HCT116 (cell line): ENCODE measurements at regions not wholly inside any gene's neighbourhood (a gene's known extent, or its start where the extent isn't known, plus 50 kb on each side); places are given as distances from the start of the nearest gene placed in this dataset.

Experiments used
- ATAC-seq: fragments of 200-7000 bp; cut with Tn5 transposase; 2 replicates; pipeline ENCODE4 v1.9.1; 2020; ENCODE audit warnings: mild to moderate bottlenecking, moderate library complexity
- BruUV-seq: library from RNA; stranded (reverse); fragments of 400-500 nt; replicated peaks from 2 replicates; lab custom pipeline; 2021; lab: Mats Ljungman, UMichigan
- CTCF ChIA-PET: fragments of 300-600 bp; sonication (Branson Sonifier 250); formaldehyde crosslinking; loops from one replicate; lab custom pipeline; 2021; ENCODE audit warnings: antibody characterized with exemption; lab: Charles Lee
- POLR2A ChIA-PET: fragments of 300-600, 350-600 bp; sonication (Branson Sonifier 250); formaldehyde crosslinking; loops from one replicate; lab custom pipeline; 2021; ENCODE audit warnings: antibody characterized with exemption; lab: Charles Lee
- RAD21 ChIA-PET, 2 experiments: fragments of 300-600 bp; sonication (Branson Sonifier 250); formaldehyde crosslinking; loops; one replicate each; lab custom pipeline; 2023; ENCODE audit warnings: low total read pairs in 2 of 2; ENCODE audit not compliant: uncharacterized antibody in 2 of 2, unreplicated experiment in 2 of 2, low non-redundant PET in 1 of 2; lab: Charles Lee
- DNase-seq: peaks from one replicate; pipeline ENCODE4 v3.0.0-alpha.2; 2010; ENCODE audit warnings: low read depth, low spot score
- H2AFZ ChIP-seq: fragments of 200-600 bp; shearing (Covaris generic), sonication (generic); 2 replicates; pipeline ENCODE4 v1.6.1; 2017; ENCODE audit warnings: low read depth, mixed run types, mixed read lengths, antibody characterized with exemption, low read length; ENCODE audit not compliant: poor library complexity, severe bottlenecking
- H3K27ac ChIP-seq: 2 replicates; pipeline ENCODE4 v1.5.1; 2012; ENCODE audit warnings: low read depth, low read length
- H3K27me3 ChIP-seq: fragments of 200-600 bp; sonication (generic); 2 replicates; pipeline ENCODE4 v1.6.1; 2016; ENCODE audit warnings: mixed run types, low read length, mixed read lengths; ENCODE audit not compliant: insufficient read depth
- H3K36me3 ChIP-seq, 2 experiments: fragments of 200-500 bp in 1 of 2; fragments of 200-600 bp in 1 of 2; sonication (Bioruptor generic) in 1 of 2; sonication (generic) in 1 of 2; 2 replicates each; pipeline versions ENCODE4 v1.5.1 to v1.6.1; 2014 to 2016; ENCODE audit warnings: low read length in 2 of 2, inconsistent platforms in 1 of 2, mixed read lengths in 1 of 2, mixed run types in 1 of 2; ENCODE audit not compliant: insufficient read depth in 2 of 2, control insufficient read depth in 1 of 2
- H3K4me1 ChIP-seq, 2 experiments: fragments of 200-600 bp in 1 of 2; sonication (generic) in 1 of 2; 2 replicates each; pipeline versions ENCODE4 v1.5.1 to v1.6.1; 2012 to 2017; ENCODE audit warnings: low read length in 2 of 2, inconsistent platforms in 1 of 2, mild to moderate bottlenecking in 1 of 2, mixed read lengths in 1 of 2, mixed run types in 1 of 2, moderate library complexity in 1 of 2; ENCODE audit not compliant: insufficient read depth in 2 of 2, control insufficient read depth in 1 of 2
- H3K4me2 ChIP-seq: fragments of 200-600 bp; sonication (generic); 2 replicates; pipeline ENCODE4 v1.6.1; 2017; ENCODE audit warnings: mixed run types, low read length, mixed read lengths
- H3K4me3 ChIP-seq, 2 experiments: fragments of 200-600 bp in 1 of 2; sonication (generic) in 1 of 2; replicated peaks in 1 of 2; 2 replicates each; pipeline ENCODE4 v1.5.1; 2011 to 2016; ENCODE audit warnings: low read length in 2 of 2, control low read depth in 1 of 2, low read depth in 1 of 2, mild to moderate bottlenecking in 1 of 2, mixed read lengths in 1 of 2, mixed run types in 1 of 2
- H3K79me2 ChIP-seq: fragments of 200-600 bp; sonication (generic); 2 replicates; pipeline ENCODE4 v1.6.1; 2017; ENCODE audit warnings: mild to moderate bottlenecking, mixed run types, low read length, moderate library complexity, mixed read lengths; ENCODE audit not compliant: insufficient read depth
- H3K9ac ChIP-seq: fragments of 200-600 bp; sonication (generic); 2 replicates; pipeline ENCODE4 v1.6.1; 2016; ENCODE audit warnings: low read length, mixed read lengths
- H3K9me2 ChIP-seq: fragments of 200-600 bp; sonication (generic), shearing (Covaris generic); 2 replicates; pipeline ENCODE4 v1.6.1; 2017; ENCODE audit warnings: mixed run types, mild to moderate bottlenecking, moderate library complexity; ENCODE audit not compliant: insufficient read depth
- H3K9me3 ChIP-seq, 2 experiments: fragments of 200-500 bp in 1 of 2; fragments of 200-600 bp in 1 of 2; sonication (Bioruptor generic) in 1 of 2; sonication (generic) in 1 of 2; 2 replicates each; pipeline ENCODE4 v1.6.1; 2014 to 2017; ENCODE audit warnings: low read length in 2 of 2, mixed read lengths in 2 of 2, inconsistent platforms in 1 of 2, low read depth in 1 of 2, mild to moderate bottlenecking in 1 of 2, mixed run types in 1 of 2, moderate library complexity in 1 of 2; ENCODE audit not compliant: control insufficient read depth in 1 of 2, insufficient read depth in 1 of 2
- H4K20me1 ChIP-seq: fragments of 200-600 bp; sonication (generic), shearing (Covaris generic); 2 replicates; pipeline ENCODE4 v1.6.1; 2017; ENCODE audit warnings: mixed run types, mild to moderate bottlenecking, moderate library complexity; ENCODE audit not compliant: insufficient read depth
- CBX3 ChIP-seq: IDR thresholded peaks from 2 replicates; pipeline ENCODE4 v1.6.1; 2012; ENCODE audit warnings: low read depth
- CEBPB ChIP-seq: IDR thresholded peaks from 2 replicates; pipeline ENCODE4 v1.6.1; 2012; ENCODE audit warnings: low read depth
- CTCF ChIP-seq, 3 experiments: fragments of 200-600 bp in 1 of 3; sonication (generic) in 1 of 3; IDR thresholded peaks in 2 of 3; conservative IDR thresholded peaks in 1 of 3; 2 replicates each; pipeline ENCODE4 v1.5.1; 2012 to 2017; ENCODE audit warnings: low read depth in 2 of 3, low read length in 2 of 3, antibody characterized with exemption in 1 of 3, borderline replicate concordance in 1 of 3, control low read depth in 1 of 3, mild to moderate bottlenecking in 1 of 3, mixed read lengths in 1 of 3, mixed run types in 1 of 3, moderate library complexity in 1 of 3; ENCODE audit not compliant: insufficient read depth in 1 of 3
- EGR1 ChIP-seq: IDR thresholded peaks from 2 replicates; pipeline ENCODE4 v1.6.1; 2012; ENCODE audit warnings: low read depth
- EZH2 ChIP-seq: fragments of 200-600 bp; sonication (generic); IDR thresholded peaks from 2 replicates; pipeline ENCODE4 v1.6.1; 2017; ENCODE audit warnings: antibody characterized with exemption, mixed run types
- EZH2phosphoT487 ChIP-seq: fragments of 200-600 bp; IDR thresholded peaks from 2 replicates; pipeline ENCODE4 v1.6.1; 2018; ENCODE audit warnings: antibody characterized with exemption, borderline replicate concordance
- JUND ChIP-seq: IDR thresholded peaks from 2 replicates; pipeline ENCODE4 v1.6.1; 2012
- MAX ChIP-seq: IDR thresholded peaks from 2 replicates; pipeline ENCODE4 v1.6.1; 2012
- POLR2A ChIP-seq: IDR thresholded peaks from 2 replicates; pipeline ENCODE4 v1.7.0; 2011; ENCODE audit warnings: borderline replicate concordance; ENCODE audit not compliant: insufficient read depth, insufficient read length; ENCODE audit errors: extremely low read depth
- POLR2AphosphoS5 ChIP-seq: IDR thresholded peaks from 2 replicates; pipeline ENCODE4 v1.6.1; 2011; ENCODE audit warnings: mild to moderate bottlenecking, low read depth, low read length, moderate library complexity
- RAD21 ChIP-seq: IDR thresholded peaks from 2 replicates; pipeline ENCODE4 v1.6.1; 2012; ENCODE audit warnings: low read depth, mild to moderate bottlenecking
- REST ChIP-seq: IDR thresholded peaks from 2 replicates; pipeline ENCODE4 v1.6.1; 2012; ENCODE audit warnings: low read depth
- SRF ChIP-seq: IDR thresholded peaks from 2 replicates; pipeline ENCODE4 v1.6.1; 2012; ENCODE audit warnings: low read depth
- TCF7L2 ChIP-seq: IDR thresholded peaks from 2 replicates; pipeline ENCODE4 v1.7.0; 2011; ENCODE audit warnings: borderline replicate concordance, inconsistent platforms; ENCODE audit not compliant: insufficient read depth, insufficient read length; ENCODE audit errors: extremely low read depth
- ZFX ChIP-seq: fragments of 450-650 bp; IDR thresholded peaks from 2 replicates; pipeline ENCODE4 v1.6.1; 2017
- intact Hi-C: fragments of 100-400 bp; cut with micrococcal nuclease; formaldehyde crosslinking; loops from 2 replicates; pipeline ENCODE4 v1.10.0; 2022

- no TSS peak for BruUV-seq
- no peaks in the 10 kb centered on the region for H3K9me3 ChIP-seq
- no peak overlapping the region for H3K27ac ChIP-seq
- H4K20me1 ChIP-seq = no peaks in the 10 kb centered on the region
- H3K27me3 ChIP-seq = no peaks in the 10 kb centered on the region
- no peak overlapping the region for H2AFZ ChIP-seq
- DNase-seq (no peak), ATAC-seq (no peak)
- intact Hi-C loops = no loop called here
- ChIA-PET RAD21 (no interaction called here), POLR2A (no interaction called here), CTCF (no interaction called here)
- TF ChIP-seq SRF (no peak), CEBPB (no peak), JUND (no peak), RAD21 (no peak), MAX (no peak), ZFX (no peak), CBX3 (no peak), TCF7L2 (no peak), CTCF (IDR thresholded peaks at IDR 0.05 in 2 of 3, conservative IDR thresholded peaks at IDR 0.05 in 1 of 3; ENCODE audit: borderline replicate concordance in 1 of 3, insufficient read depth in 1 of 3, low read depth in 2 of 3, low read length in 2 of 3) (no peak), EZH2 (no peak), EZH2phosphoT487 (no peak), EGR1 (no peak), POLR2A (no peak), POLR2AphosphoS5 (no peak), REST (no peak)
- no peaks in the 10 kb centered on the region for H3K79me2 ChIP-seq
- no peaks in the 10 kb centered on the region for H3K9me2 ChIP-seq
- no peak overlapping the region for H3K4me3 ChIP-seq
- H3K9ac ChIP-seq = no peak overlapping the region
- no peaks in the 10 kb centered on the region for H3K4me1 ChIP-seq
- no peaks in the 10 kb centered on the region for H3K36me3 ChIP-seq
- no peak overlapping the region for H3K4me2 ChIP-seq
These were observed 64.1 kb upstream of the SMAD1 start for GRCh38 chr4:145417348-145418130.
